ENCODE measurements at regions not wholly inside any gene's neighbourhood (a gene's known extent, or its start where the extent isn't known, plus 50 kb on each side); places are given as distances from the start of the nearest gene placed in this dataset.

DNA sequence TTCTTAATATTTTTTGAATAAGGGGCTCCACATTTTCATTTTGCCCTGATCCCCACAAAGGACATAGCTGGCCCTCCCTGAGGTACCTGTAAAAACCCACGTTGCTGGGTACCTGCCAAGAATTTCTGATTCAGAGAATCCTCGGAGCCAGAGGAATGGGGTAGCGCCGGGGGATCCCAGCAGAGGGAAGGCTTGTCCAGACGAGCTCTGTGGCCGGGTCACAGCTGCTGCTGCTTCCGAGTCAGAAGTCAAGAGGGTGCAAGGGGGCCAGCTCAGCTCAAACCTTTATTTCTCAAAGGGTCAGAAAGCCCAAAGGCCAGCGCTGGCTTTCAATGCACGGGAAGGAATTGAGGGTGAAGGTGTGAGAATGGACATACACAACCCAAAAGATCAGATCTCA lies 68.9 kb upstream of the SDK2 start:
- TF ChIP-seq CEBPB (tag; IDR thresholded peaks at IDR 0.05) (no peak), TFAP4 (CRISPR knock-in tag; IDR thresholded peaks at IDR 0.05; ENCODE audit: borderline replicate concordance) (no peak), NFE2 (IDR thresholded peaks at IDR 0.05; ENCODE audit: low read depth) (no peak), ZNF707 (CRISPR knock-in tag; conservative IDR thresholded peaks at IDR 0.05) (no peak), SRF (CRISPR knock-in tag; IDR thresholded peaks at IDR 0.05) (no peak), ZNF584 (CRISPR knock-in tag; IDR thresholded peaks at IDR 0.05; ENCODE audit: low read depth) (no peak)
